Esophagus (tissue), 2 donors: ENCODE measurements at regions not wholly inside any gene's neighbourhood (a gene's known extent, or its start where the extent isn't known, plus 50 kb on each side); places are given as distances from the start of the nearest gene placed in this dataset.
"Not testable (repeated sequence)": the region's sequence is repeated elsewhere in the genome, so short reads cannot be mapped to it uniquely, and the experiment has no call there.

Experiments
- H3K27ac ChIP-seq, 2 donors: one replicate each; pipeline ENCODE4 v1.5.1; 2013; ENCODE audit warnings: low read depth in 2 of 2, mild to moderate bottlenecking in 2 of 2, inconsistent platforms in 1 of 2, low read length in 1 of 2, moderate library complexity in 1 of 2
- H3K27me3 ChIP-seq, 2 donors: one replicate each; pipeline ENCODE4 v1.6.1; 2013; ENCODE audit warnings: low read length in 2 of 2, control low read depth in 1 of 2, mild to moderate bottlenecking in 1 of 2; ENCODE audit not compliant: insufficient read depth in 2 of 2, control insufficient read depth in 1 of 2
- H3K36me3 ChIP-seq, 2 donors: one replicate each; pipeline ENCODE4 v1.6.1; 2013; ENCODE audit warnings: low read length in 1 of 2; ENCODE audit not compliant: control insufficient read depth in 2 of 2, insufficient read depth in 2 of 2
- H3K4me1 ChIP-seq, 2 donors: one replicate each; pipeline ENCODE4 v1.6.1; 2013; ENCODE audit warnings: low read length in 1 of 2; ENCODE audit not compliant: control insufficient read depth in 2 of 2, insufficient read depth in 2 of 2
- H3K4me3 ChIP-seq, 2 donors: one replicate each; pipeline ENCODE4 v1.5.1; 2013; ENCODE audit warnings: low read length in 2 of 2, mild to moderate bottlenecking in 2 of 2, low read depth in 1 of 2, moderate library complexity in 1 of 2
- H3K9me3 ChIP-seq, 2 donors: one replicate each; pipeline ENCODE4 v1.6.1; 2013; ENCODE audit warnings: mild to moderate bottlenecking in 2 of 2, low read depth in 1 of 2, low read length in 1 of 2, moderate library complexity in 1 of 2; ENCODE audit not compliant: control insufficient read depth in 2 of 2, insufficient read depth in 1 of 2
- WGBS, 2 donors: extraction: QIAGEN DNeasy Blood & Tissue Kit; methylation state at CpG; one replicate each; pipeline ENCODE4 v1.1.7; 2013; 5-methylcytosine and 5-hydroxymethylcytosine counted together
- donor health status: healthy with polysubstance abuse.
- donor health status: Bipolar disorder and iron deficiency.

DNA sequence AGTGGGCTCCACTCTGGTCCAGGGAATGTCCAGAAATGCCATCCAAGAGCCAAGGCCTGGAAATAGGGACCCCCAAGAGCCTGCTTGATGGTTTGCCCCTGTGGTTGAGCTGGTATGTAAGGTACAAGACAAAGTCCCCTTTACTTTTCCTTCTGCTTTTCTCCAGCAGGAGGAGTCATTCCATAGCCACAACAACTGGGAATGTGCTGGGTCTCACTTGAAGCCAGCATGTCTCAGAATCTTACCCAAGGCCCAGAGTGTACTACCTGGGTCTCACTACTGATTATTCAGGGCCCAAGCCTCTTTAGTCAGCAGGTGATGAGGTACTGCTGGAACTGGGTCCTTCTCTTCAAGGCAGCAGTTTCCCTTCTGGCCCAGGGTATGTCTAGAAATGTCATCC is 62.1 kb upstream of the CD55 start:
- Histone ChIP-seq H3K27ac (no peak overlapping the region), H3K4me1 (no peaks in the 10 kb centered on the region), H3K9me3 (peaks cover 0 to 5% of the 10 kb centered on the region in 2 donors), H3K4me3 (no peak overlapping the region), H3K27me3 (no peaks in the 10 kb centered on the region), H3K36me3 (no peaks in the 10 kb centered on the region)

DNA sequence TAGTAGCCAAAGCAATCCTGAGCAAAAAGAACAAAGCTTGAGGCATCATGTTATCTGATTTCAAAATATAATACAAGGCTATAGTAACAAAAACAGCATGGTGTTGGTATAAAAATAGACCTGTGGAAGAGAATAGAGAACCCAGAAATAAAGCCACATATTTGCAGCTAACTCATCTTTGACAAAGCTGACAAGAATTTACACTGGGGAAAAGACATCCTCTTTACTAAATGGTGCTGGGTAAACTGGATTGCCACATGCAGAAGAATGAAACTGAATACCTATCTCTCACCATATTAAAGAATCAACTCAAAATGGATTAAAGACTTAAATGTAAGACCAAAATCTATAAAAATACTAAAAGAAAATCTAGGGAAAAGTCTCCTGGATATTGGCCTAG is 59.5 kb upstream of the CD55 start:
- Histone ChIP-seq H3K4me1 (no peaks in the 10 kb centered on the region), H3K4me3 (no peak overlapping the region), H3K9me3 (no peaks in the 10 kb centered on the region), H3K27me3 (no peaks in the 10 kb centered on the region), H3K27ac (no peak overlapping the region), H3K36me3 (no peaks in the 10 kb centered on the region)

DNA sequence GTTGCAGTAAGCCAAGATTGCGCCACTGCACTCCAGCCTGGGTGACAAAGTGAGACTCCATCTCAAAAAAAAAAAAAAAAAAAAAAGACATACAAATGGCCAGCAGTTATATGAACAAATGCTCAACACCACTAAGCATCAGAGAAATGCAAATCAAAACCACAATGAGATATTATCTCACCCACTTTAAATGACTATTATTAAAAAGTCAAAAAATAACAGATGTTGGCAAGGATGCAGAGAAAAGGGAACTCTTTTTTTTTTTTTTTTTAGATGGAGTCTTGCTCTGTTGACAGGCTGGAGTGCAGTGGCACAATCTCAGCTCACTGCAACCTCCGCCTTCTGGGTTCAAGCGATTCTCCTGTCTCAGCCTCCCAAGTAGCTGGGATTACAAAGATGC is 58.6 kb upstream of the CD55 start:
- H3K36me3 ChIP-seq, H3K4me1 ChIP-seq, H3K27me3 ChIP-seq, H3K27ac ChIP-seq, H3K4me3 ChIP-seq, H3K9me3 ChIP-seq: not testable (repeated sequence)
- 99 to 100% methylated on average over 3 of the region's 3 CpGs for WGBS, 2 donors

DNA sequence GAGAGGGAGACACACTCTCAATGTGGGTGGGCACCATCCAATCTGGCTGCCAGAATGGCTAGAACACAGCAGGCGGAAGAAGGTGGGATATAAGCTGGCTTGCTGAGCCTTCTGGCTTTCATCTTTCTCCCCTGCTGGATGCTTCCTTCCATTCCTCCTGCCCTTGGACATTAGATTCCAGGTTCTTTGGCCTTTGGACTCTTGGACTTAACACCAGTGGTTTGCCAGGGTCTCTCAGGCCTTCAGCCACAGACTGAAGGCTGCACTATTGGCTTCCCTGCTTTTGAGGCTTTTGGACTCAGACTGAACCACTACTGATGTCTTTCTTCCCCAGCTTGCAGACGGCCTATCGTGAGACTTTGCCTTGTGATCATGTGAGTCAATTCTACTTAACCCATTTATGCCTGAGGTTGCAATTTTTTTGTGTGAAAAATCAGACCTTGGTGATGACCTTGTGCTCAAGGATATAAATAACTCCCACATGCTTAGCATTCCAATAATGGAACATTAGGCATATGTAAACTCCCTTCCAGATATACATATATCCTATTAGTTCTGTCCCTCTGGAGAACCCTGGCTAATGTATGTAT is 56.7 kb upstream of the CD55 start:
- Histone ChIP-seq H3K27me3 (no peaks in the 10 kb centered on the region), H3K27ac (no peak overlapping the region), H3K4me1 (no peaks in the 10 kb centered on the region), H3K36me3 (no peaks in the 10 kb centered on the region), H3K9me3 (no peaks in the 10 kb centered on the region), H3K4me3 (no peak overlapping the region)
- WGBS, 2 donors: 70 to 73% methylated on average over 3 of the region's 3 CpGs

DNA sequence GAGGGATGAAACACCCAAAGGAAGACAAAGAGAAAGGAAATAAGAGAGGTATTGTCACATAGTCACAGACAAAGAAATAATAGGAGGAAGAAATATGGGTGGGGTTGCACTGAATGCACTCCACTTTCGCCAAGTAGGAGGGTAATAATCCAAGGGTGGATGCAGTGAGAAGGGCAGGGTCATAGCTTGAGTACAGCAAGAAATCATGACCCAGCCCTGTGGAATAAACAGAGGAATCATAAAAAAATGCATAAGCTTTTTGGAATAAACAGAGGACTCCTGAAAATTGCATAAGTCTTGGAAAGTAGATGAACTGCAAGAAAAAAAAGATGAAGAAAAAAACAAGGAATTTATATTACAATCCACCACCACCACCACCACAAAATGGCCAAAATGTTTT is 53.1 kb upstream of the CD55 start:
- Histone ChIP-seq H3K36me3 (no peaks in the 10 kb centered on the region), H3K27ac (no peak overlapping the region), H3K4me1 (no peaks in the 10 kb centered on the region), H3K4me3 (no peak overlapping the region), H3K27me3 (no peaks in the 10 kb centered on the region), H3K9me3 (no peaks in the 10 kb centered on the region)
- WGBS, 2 donors: 42 to 62% methylated on average over 1 of the region's 1 CpG

DNA sequence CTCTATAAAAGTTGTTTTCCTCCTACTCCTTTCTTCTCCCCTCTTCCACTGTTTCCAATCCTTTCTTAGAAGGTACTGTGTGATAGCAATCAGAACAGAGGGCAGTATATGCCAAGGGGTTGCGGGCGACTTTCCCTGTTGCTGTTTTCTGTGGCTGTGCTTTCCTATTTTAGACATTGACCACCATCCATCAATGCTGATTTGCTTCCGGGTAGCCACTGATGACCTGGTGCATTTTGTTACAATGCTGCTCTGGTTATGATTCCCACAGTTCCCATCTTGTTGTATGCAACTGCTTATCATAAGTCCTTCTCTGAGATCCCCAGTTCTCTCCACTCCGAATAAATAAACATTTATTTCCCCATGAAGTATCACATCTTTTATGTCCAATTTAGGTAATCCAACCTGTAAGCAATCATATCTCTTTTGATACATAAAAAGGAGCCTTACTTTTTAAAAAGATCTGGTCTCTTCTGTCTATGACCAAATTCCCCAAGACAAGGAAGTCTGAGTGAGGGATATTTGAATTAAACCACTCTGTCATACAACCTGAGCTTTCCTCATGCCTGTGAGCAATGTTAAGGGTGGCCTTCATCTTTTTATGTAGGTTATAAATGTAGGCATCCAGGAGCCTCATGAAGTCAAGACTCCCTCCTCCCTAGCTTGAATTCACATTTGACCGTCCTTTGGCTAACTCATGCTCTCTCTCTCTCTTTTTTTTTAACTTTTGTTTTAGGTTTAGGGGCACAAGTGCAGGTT is 52.5 kb upstream of the CD55 start:
- H3K27me3 ChIP-seq: no peaks in the 10 kb centered on the region
- H3K27ac ChIP-seq: no peak overlapping the region
- no peak overlapping the region for H3K4me3 ChIP-seq
- no peaks in the 10 kb centered on the region for H3K9me3 ChIP-seq
- no peaks in the 10 kb centered on the region for H3K4me1 ChIP-seq
- 87 to 90% methylated on average over 5 of the region's 5 CpGs for WGBS, 2 donors
- H3K36me3 ChIP-seq: no peaks in the 10 kb centered on the region
